ENCODE measurements at regions not wholly inside any gene's neighbourhood (a gene's known extent, or its start where the extent isn't known, plus 50 kb on each side); places are given as distances from the start of the nearest gene placed in this dataset.
"Not testable (repeated sequence)": the region's sequence is repeated elsewhere in the genome, so short reads cannot be mapped to it uniquely, and the experiment has no call there.

GRCh38 chr9:103355000-103355399, 359.9 kb downstream of the CYLC2 start:
- intact Hi-C loops (cut with micrococcal nuclease; ENCODE audit: unreplicated experiment) = no loop called here
- Mint-ChIP-seq H3K9me3 (ENCODE audit: unreplicated experiment) (peaks cover 18% of the 10 kb centered on the region), H3K27me3 (ENCODE audit: insufficient read depth, unreplicated experiment) (no peaks in the 10 kb centered on the region), H3K4me1 (ENCODE audit: low read depth, unreplicated experiment) (no peaks in the 10 kb centered on the region), H3K4me3 (ENCODE audit: unreplicated experiment) (no peak overlapping the region), H3K36me3 (ENCODE audit: insufficient read depth, unreplicated experiment) (no peaks in the 10 kb centered on the region), H3K27ac (ENCODE audit: unreplicated experiment) (no peak overlapping the region)
- no TSS peak for BruUV-seq (replicated peaks)
- DNase-seq = no peak
- Histone ChIP-seq H3K36me3 (ENCODE audit: control insufficient read depth, insufficient read depth, low read length) (no peaks in the 10 kb centered on the region), H3K4me3 (ENCODE audit: low read depth, low read length) (no peak overlapping the region), H3K27me3 (replicated peaks; ENCODE audit: control insufficient read depth, insufficient read depth, low read length) (no peaks in the 10 kb centered on the region), H3K4me1 (no peaks in the 10 kb centered on the region), H3K9me3 (peaks cover 4% of the 10 kb centered on the region)
- ChIA-PET CTCF (no interaction called here), POLR2A (no interaction called here)
- no peak for TF ChIP-seq CTCF (IDR thresholded peaks at IDR 0.05; ENCODE audit: insufficient read depth in 1 of 2, low read depth in 1 of 2, low read length in 1 of 2, severe bottlenecking in 1 of 2, unreplicated experiment in 1 of 2)

- H3K9me3 ChIP-seq; H3K4me1 Mint-ChIP-seq (ENCODE audit: low read depth, unreplicated experiment); POLR2A ChIA-PET; H3K36me3 ChIP-seq (ENCODE audit: control insufficient read depth, insufficient read depth, low read length); DNase-seq; H3K27me3 Mint-ChIP-seq (ENCODE audit: insufficient read depth, unreplicated experiment); CTCF ChIA-PET; H3K27ac Mint-ChIP-seq (ENCODE audit: unreplicated experiment); H3K4me3 Mint-ChIP-seq (ENCODE audit: unreplicated experiment); H3K27me3 ChIP-seq (replicated peaks; ENCODE audit: control insufficient read depth, insufficient read depth, low read length); H3K4me1 ChIP-seq; H3K36me3 Mint-ChIP-seq (ENCODE audit: insufficient read depth, unreplicated experiment); intact Hi-C loops (cut with micrococcal nuclease; ENCODE audit: unreplicated experiment); BruUV-seq (replicated peaks); H3K4me3 ChIP-seq (ENCODE audit: low read depth, low read length): not testable (repeated sequence)
- peaks cover 21% of the 10 kb centered on the region for H3K9me3 Mint-ChIP-seq (ENCODE audit: unreplicated experiment)
Measured at GRCh38 chr9:103357980-103358379, 362.8 kb downstream of the CYLC2 start.

DNA sequence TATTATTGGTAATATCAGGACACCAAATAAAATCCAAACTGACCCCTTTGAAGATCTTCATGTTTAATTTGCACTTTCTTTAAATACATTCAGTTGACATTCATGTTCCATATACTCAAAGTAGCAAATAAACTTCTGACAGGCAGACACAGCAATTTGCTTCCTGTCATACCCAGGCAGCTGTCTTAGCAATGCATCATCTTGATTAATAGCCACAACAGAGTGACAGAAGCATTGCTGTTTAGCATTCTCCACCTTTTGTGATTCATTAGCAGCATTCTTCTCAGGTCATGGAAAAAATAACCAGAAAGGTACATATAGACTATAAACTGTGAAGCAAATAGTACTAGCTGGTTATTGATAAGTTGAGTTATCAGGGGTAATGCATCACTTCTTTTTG, 366.8 kb downstream of the CYLC2 start:
- no peaks in the 10 kb centered on the region for H3K4me1 ChIP-seq
- ChIA-PET POLR2A (no interaction called here), CTCF (no interaction called here)
- H3K4me3 ChIP-seq (ENCODE audit: low read depth, low read length) = no peak overlapping the region
- H3K36me3 ChIP-seq (ENCODE audit: control insufficient read depth, insufficient read depth, low read length) = no peaks in the 10 kb centered on the region
- peaks cover 4% of the 10 kb centered on the region; the same call in 1 of the 2 replicates for H3K9me3 ChIP-seq
- Mint-ChIP-seq H3K36me3 (ENCODE audit: insufficient read depth, unreplicated experiment) (no peaks in the 10 kb centered on the region), H3K27me3 (ENCODE audit: insufficient read depth, unreplicated experiment) (no peaks in the 10 kb centered on the region), H3K27ac (ENCODE audit: unreplicated experiment) (no peak overlapping the region), H3K4me1 (ENCODE audit: low read depth, unreplicated experiment) (no peaks in the 10 kb centered on the region), H3K9me3 (ENCODE audit: unreplicated experiment) (peaks cover 9% of the 10 kb centered on the region), H3K4me3 (ENCODE audit: unreplicated experiment) (no peak overlapping the region)
- intact Hi-C loops (cut with micrococcal nuclease; ENCODE audit: unreplicated experiment) = no loop called here
- no peak for DNase-seq
- no peak for TF ChIP-seq CTCF (IDR thresholded peaks at IDR 0.05; ENCODE audit: insufficient read depth in 1 of 2, low read depth in 1 of 2, low read length in 1 of 2, severe bottlenecking in 1 of 2, unreplicated experiment in 1 of 2)
- no TSS peak for BruUV-seq (replicated peaks)
- no peaks in the 10 kb centered on the region for H3K27me3 ChIP-seq (replicated peaks; ENCODE audit: control insufficient read depth, insufficient read depth, low read length)

GRCh38 chr9:103362986-103363385, 367.9 kb downstream of the CYLC2 start:
- H3K4me3 Mint-ChIP-seq (ENCODE audit: unreplicated experiment) = no peak overlapping the region
- Histone ChIP-seq H3K36me3 (ENCODE audit: control insufficient read depth, insufficient read depth, low read length) (no peaks in the 10 kb centered on the region), H3K27me3 (replicated peaks; ENCODE audit: control insufficient read depth, insufficient read depth, low read length) (no peaks in the 10 kb centered on the region), H3K4me3 (ENCODE audit: low read depth, low read length) (no peak overlapping the region), H3K4me1 (no peaks in the 10 kb centered on the region), H3K9me3 (peaks cover 4% of the 10 kb centered on the region; the same call in 1 of the 2 replicates)
- CTCF ChIA-PET = no interaction called here
- POLR2A ChIA-PET = no interaction called here
- intact Hi-C loops (cut with micrococcal nuclease; ENCODE audit: unreplicated experiment) = no loop called here
- H3K9me3 Mint-ChIP-seq (ENCODE audit: unreplicated experiment) = peaks cover 9% of the 10 kb centered on the region
- H3K27ac Mint-ChIP-seq (ENCODE audit: unreplicated experiment) = no peak overlapping the region
- no peaks in the 10 kb centered on the region for H3K4me1 Mint-ChIP-seq (ENCODE audit: low read depth, unreplicated experiment)
- H3K27me3 Mint-ChIP-seq (ENCODE audit: insufficient read depth, unreplicated experiment) = no peaks in the 10 kb centered on the region
- no peak for TF ChIP-seq CTCF (IDR thresholded peaks at IDR 0.05; ENCODE audit: insufficient read depth in 1 of 2, low read depth in 1 of 2, low read length in 1 of 2, severe bottlenecking in 1 of 2, unreplicated experiment in 1 of 2)
- DNase-seq = no peak
- BruUV-seq (replicated peaks) = no TSS peak
- no peaks in the 10 kb centered on the region for H3K36me3 Mint-ChIP-seq (ENCODE audit: insufficient read depth, unreplicated experiment)

All from Caco-2 (cell line).